ENCODE measurements at regions not wholly inside any gene's neighbourhood (a gene's known extent, or its start where the extent isn't known, plus 50 kb on each side); places are given as distances from the start of the nearest gene placed in this dataset.

GRCh38 chr5:8493176-8493575 lies 624.2 kb downstream of the MTRR start:
- TF ChIP-seq ZNF565 (CRISPR knock-in tag; conservative IDR thresholded peaks at IDR 0.05; ENCODE audit: low read depth) (no peak), BACH2 (CRISPR knock-in tag; IDR thresholded peaks at IDR 0.05; ENCODE audit: borderline replicate concordance) (no peak), ZNF70 (CRISPR knock-in tag; IDR thresholded peaks at IDR 0.05) (no peak), OSR1 (CRISPR knock-in tag; IDR thresholded peaks at IDR 0.05) (no peak), ZFP30 (CRISPR knock-in tag; IDR thresholded peaks at IDR 0.05) (no peak), PPARA (CRISPR knock-in tag; IDR thresholded peaks at IDR 0.05; ENCODE audit: borderline replicate concordance) (no peak), ISL1 (CRISPR knock-in tag; IDR thresholded peaks at IDR 0.05) (no peak), TCF4 (CRISPR knock-in tag; IDR thresholded peaks at IDR 0.05; ENCODE audit: borderline replicate concordance) (no peak), ZFP3 (CRISPR knock-in tag; IDR thresholded peaks at IDR 0.05) (no peak), TSHZ2 (CRISPR knock-in tag; IDR thresholded peaks at IDR 0.05) (no peak), SNAI2 (CRISPR knock-in tag; IDR thresholded peaks at IDR 0.05) (no peak), ZC3H10 (CRISPR knock-in tag; IDR thresholded peaks at IDR 0.05) (no peak), GLIS3 (CRISPR knock-in tag; IDR thresholded peaks at IDR 0.05) (no peak), RARB (CRISPR knock-in tag; IDR thresholded peaks at IDR 0.05) (no peak), ZNF8 (CRISPR knock-in tag; IDR thresholded peaks at IDR 0.05) (no peak)
- ATAC-seq, result no peak

GRCh38 chr5:8500426-8500825 lies 631.5 kb downstream of the MTRR start:
- no peak for TF ChIP-seq POU6F1 (CRISPR knock-in tag; IDR thresholded peaks at IDR 0.05; ENCODE audit: borderline replicate concordance, low read depth)
- no peak for TF ChIP-seq ZFP3 (CRISPR knock-in tag; IDR thresholded peaks at IDR 0.05)

DNA sequence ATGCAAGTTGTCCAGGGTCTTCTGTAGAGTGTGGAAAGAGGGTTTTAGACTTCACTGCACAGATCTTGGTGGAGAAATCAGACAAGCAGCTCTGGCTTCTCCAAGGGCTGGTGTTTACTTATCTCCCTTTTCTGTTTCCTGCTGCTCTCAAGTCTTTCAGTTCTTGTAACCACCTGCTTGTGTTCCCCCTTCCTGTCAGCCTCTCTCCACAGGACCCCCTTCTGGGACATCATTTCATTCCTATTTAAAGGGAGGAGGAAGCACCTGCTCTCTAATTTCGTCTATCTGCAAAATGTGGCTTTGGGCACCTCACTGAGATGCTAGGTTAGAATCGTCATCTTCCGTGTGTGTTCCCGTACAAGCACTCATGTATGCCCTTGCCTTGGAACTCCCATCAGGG lies 636.2 kb downstream of the MTRR start:
- ATAC-seq, result no peak
- TF ChIP-seq CREB5 (CRISPR knock-in tag; IDR thresholded peaks at IDR 0.05; ENCODE audit: low read depth) (no peak), TOX (CRISPR knock-in tag; IDR thresholded peaks at IDR 0.05; ENCODE audit: borderline replicate concordance) (no peak), ARNTL (CRISPR knock-in tag; IDR thresholded peaks at IDR 0.05; ENCODE audit: borderline replicate concordance, low read depth) (no peak), PPARA (CRISPR knock-in tag; IDR thresholded peaks at IDR 0.05; ENCODE audit: borderline replicate concordance) (no peak), ZFP30 (CRISPR knock-in tag; IDR thresholded peaks at IDR 0.05) (no peak), GLIS3 (CRISPR knock-in tag; IDR thresholded peaks at IDR 0.05) (no peak), POU6F1 (CRISPR knock-in tag; IDR thresholded peaks at IDR 0.05; ENCODE audit: borderline replicate concordance, low read depth) (no peak)

More at GRCh38 chr5:8500426-8500825, 631.5 kb downstream of the MTRR start:
- ATAC-seq, result no peak

GRCh38 chr5:8508231-8508630 lies 639.3 kb downstream of the MTRR start:
- no peak for ATAC-seq
- no peak for TF ChIP-seq ZFP3 (CRISPR knock-in tag; IDR thresholded peaks at IDR 0.05)

GRCh38 chr5:8516356-8516755 lies 647.4 kb downstream of the MTRR start:
- TF ChIP-seq CSDC2 (CRISPR knock-in tag; IDR thresholded peaks at IDR 0.05) (no peak), ESRRG (CRISPR knock-in tag; IDR thresholded peaks at IDR 0.05) (no peak), SNAI2 (CRISPR knock-in tag; IDR thresholded peaks at IDR 0.05) (no peak), ZFP3 (CRISPR knock-in tag; IDR thresholded peaks at IDR 0.05) (no peak), POU6F1 (CRISPR knock-in tag; IDR thresholded peaks at IDR 0.05; ENCODE audit: borderline replicate concordance, low read depth) (no peak), ZFP30 (CRISPR knock-in tag; IDR thresholded peaks at IDR 0.05) (no peak), TSHZ2 (CRISPR knock-in tag; IDR thresholded peaks at IDR 0.05) (no peak), RARB (CRISPR knock-in tag; IDR thresholded peaks at IDR 0.05) (no peak), BACH2 (CRISPR knock-in tag; IDR thresholded peaks at IDR 0.05; ENCODE audit: borderline replicate concordance) (no peak), ZNF565 (CRISPR knock-in tag; conservative IDR thresholded peaks at IDR 0.05; ENCODE audit: low read depth) (no peak)
- no peak for ATAC-seq

Data from SK-N-SH treated with all-trans-retinoic acid at 6 μM for 48 hours (cell line).